ENCODE measurements at regions not wholly inside any gene's neighbourhood (a gene's known extent, or its start where the extent isn't known, plus 50 kb on each side); places are given as distances from the start of the nearest gene placed in this dataset.

- Histone ChIP-seq H3K27ac (ENCODE audit: low read length in 2 of 2) (no peak overlapping the region), H3K4me3 (ENCODE audit: control extremely low read depth in 1 of 5, extremely low read depth in 1 of 5, insufficient read depth in 1 of 5, low read depth in 2 of 5, low read length in 4 of 5) (no peak overlapping the region), H3K4me1 (ENCODE audit: control insufficient read depth in 2 of 2, insufficient read depth in 2 of 2, low read length in 2 of 2) (no peaks in the 10 kb centered on the region), H4K20me1 (ENCODE audit: control insufficient read depth, insufficient read depth, low read length, poor library complexity, severe bottlenecking) (no peaks in the 10 kb centered on the region), H3K36me3 (replicated peaks in 1 of 2; ENCODE audit: control extremely low read depth in 1 of 2, control insufficient read depth in 1 of 2, extremely low read depth in 1 of 2, insufficient read depth in 2 of 2, low read length in 1 of 2) (no peaks in the 10 kb centered on the region), H3K4me2 (replicated peaks; ENCODE audit: low read depth, low read length, poor library complexity, severe bottlenecking) (no peak overlapping the region), H3K79me2 (ENCODE audit: control insufficient read depth, insufficient read depth, low read length) (no peaks in the 10 kb centered on the region), H3K9me3 (ENCODE audit: control extremely low read depth in 1 of 3, control insufficient read depth in 2 of 3, insufficient read depth in 1 of 3, low read length in 2 of 3) (peaks cover 0 to 3% (median 0%) of the 10 kb centered on the region in 3 donors), H2AFZ (ENCODE audit: insufficient read depth, low read depth, low read length, poor library complexity, severe bottlenecking) (no peak overlapping the region), H3K27me3 (replicated peaks in 1 of 4; ENCODE audit: control extremely low read depth in 1 of 4, control insufficient read depth in 3 of 4, insufficient read depth in 4 of 4, low read length in 3 of 4) (peaks cover 0 to 3% (median 0%) of the 10 kb centered on the region in 4 experiments), H3K9ac (ENCODE audit: low read length) (no peak overlapping the region)
- no peak overlapping the region for H3K4me3 Mint-ChIP-seq
- ATAC-seq (ENCODE audit: low read depth) (no peak), DNase-seq (no peak)
- CTCF ChIA-PET, result no interaction called here
- H3K9me3 Mint-ChIP-seq (ENCODE audit: insufficient read depth), result no peaks in the 10 kb centered on the region
- POLR2A ChIA-PET, result no interaction called here
- H3K4me1 Mint-ChIP-seq, result no peaks in the 10 kb centered on the region
- 60% methylated on average over 1 of the region's 1 CpG for WGBS (ENCODE audit: insufficient coverage)
- intact Hi-C loops (cut with micrococcal nuclease), result no loop called here
- no peak for TF ChIP-seq EZH2 (IDR thresholded peaks at IDR 0.05; ENCODE audit: borderline replicate concordance, insufficient read depth, low read depth, low read length, poor library complexity, severe bottlenecking)
- TF ChIP-seq CTCF (IDR thresholded peaks at IDR 0.05), result no peak
- peaks cover 4% of the 10 kb centered on the region for H3K27me3 Mint-ChIP-seq
- H3K27ac Mint-ChIP-seq, result no peak overlapping the region
These were observed 208.1 kb upstream of the PHYHIPL start for GRCh38 chr10:58968389-58968755.

- no peaks in the 10 kb centered on the region for H4K20me1 ChIP-seq (ENCODE audit: control insufficient read depth, insufficient read depth, low read length, poor library complexity, severe bottlenecking)
- TF ChIP-seq CTCF (IDR thresholded peaks at IDR 0.05), result no peak
- TF ChIP-seq EZH2 (IDR thresholded peaks at IDR 0.05; ENCODE audit: borderline replicate concordance, insufficient read depth, low read depth, low read length, poor library complexity, severe bottlenecking), result no peak
- ATAC-seq (ENCODE audit: low read depth) (no peak), DNase-seq (no peak)
- Mint-ChIP-seq H3K27ac (no peak overlapping the region), H3K9me3 (ENCODE audit: insufficient read depth) (no peaks in the 10 kb centered on the region), H3K4me3 (no peak overlapping the region), H3K4me1 (no peaks in the 10 kb centered on the region), H3K27me3 (peaks cover 4% of the 10 kb centered on the region)
- H3K4me1 ChIP-seq (ENCODE audit: control insufficient read depth in 2 of 2, insufficient read depth in 2 of 2, low read length in 2 of 2), result no peaks in the 10 kb centered on the region
- H3K9me3 ChIP-seq (ENCODE audit: control extremely low read depth in 1 of 3, control insufficient read depth in 2 of 3, insufficient read depth in 1 of 3, low read length in 2 of 3), result peaks cover 0 to 3% (median 0%) of the 10 kb centered on the region in 3 donors
- no peaks in the 10 kb centered on the region for H3K79me2 ChIP-seq (ENCODE audit: control insufficient read depth, insufficient read depth, low read length)
- ChIA-PET CTCF (no interaction called here), POLR2A (no interaction called here)
- no peak overlapping the region for H3K4me2 ChIP-seq (replicated peaks; ENCODE audit: low read depth, low read length, poor library complexity, severe bottlenecking)
- H2AFZ ChIP-seq (ENCODE audit: insufficient read depth, low read depth, low read length, poor library complexity, severe bottlenecking), result no peak overlapping the region
- H3K36me3 ChIP-seq (replicated peaks in 1 of 2; ENCODE audit: control extremely low read depth in 1 of 2, control insufficient read depth in 1 of 2, extremely low read depth in 1 of 2, insufficient read depth in 2 of 2, low read length in 1 of 2), result no peaks in the 10 kb centered on the region
- H3K9ac ChIP-seq (ENCODE audit: low read length), result no peak overlapping the region
- intact Hi-C loops (cut with micrococcal nuclease), result no loop called here
- 60% methylated on average over 1 of the region's 1 CpG for WGBS (ENCODE audit: insufficient coverage)
- no peak overlapping the region for H3K4me3 ChIP-seq (ENCODE audit: control extremely low read depth in 1 of 5, extremely low read depth in 1 of 5, insufficient read depth in 1 of 5, low read depth in 2 of 5, low read length in 4 of 5)
- no peak overlapping the region for H3K27ac ChIP-seq (ENCODE audit: low read length in 2 of 2)
- H3K27me3 ChIP-seq (replicated peaks in 1 of 4; ENCODE audit: control extremely low read depth in 1 of 4, control insufficient read depth in 3 of 4, insufficient read depth in 4 of 4, low read length in 3 of 4), result peaks cover 0 to 3% (median 0%) of the 10 kb centered on the region in 4 experiments
These were observed 206.9 kb upstream of the PHYHIPL start for GRCh38 chr10:58969576-58969975.

Measured in B cell (primary cell).